Kasumi-1 (cell line): ENCODE measurements at regions not wholly inside any gene's neighbourhood (a gene's known extent, or its start where the extent isn't known, plus 50 kb on each side); places are given as distances from the start of the nearest gene placed in this dataset.
"Not testable (repeated sequence)": the region's sequence is repeated elsewhere in the genome, so short reads cannot be mapped to it uniquely, and the experiment has no call there.

Experiments
- DNase-seq, 2 experiments: peaks; one replicate each; lab custom pipeline; 2025; lab: John Stamatoyannopoulos, UW

DNA sequence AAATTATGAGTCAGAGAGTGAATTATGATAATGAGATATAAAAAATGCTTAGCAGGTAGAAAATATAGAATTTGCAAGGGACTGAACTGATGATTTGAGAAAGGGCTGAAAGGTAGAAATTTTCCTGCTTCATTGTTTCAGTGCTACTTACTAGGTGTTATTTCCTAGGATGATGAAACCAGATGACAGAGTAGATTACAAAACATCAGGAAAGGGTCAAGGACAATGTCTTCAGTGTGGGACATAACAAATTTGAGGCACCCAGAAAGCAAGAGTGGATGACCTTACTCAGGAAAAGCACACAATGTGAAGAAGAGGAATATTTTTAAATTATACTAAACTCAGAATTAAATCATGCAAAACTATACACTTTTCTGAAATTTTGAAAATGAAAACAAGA lies 102.1 kb downstream of the SHCBP1 start:
- no peak for DNase-seq

DNA sequence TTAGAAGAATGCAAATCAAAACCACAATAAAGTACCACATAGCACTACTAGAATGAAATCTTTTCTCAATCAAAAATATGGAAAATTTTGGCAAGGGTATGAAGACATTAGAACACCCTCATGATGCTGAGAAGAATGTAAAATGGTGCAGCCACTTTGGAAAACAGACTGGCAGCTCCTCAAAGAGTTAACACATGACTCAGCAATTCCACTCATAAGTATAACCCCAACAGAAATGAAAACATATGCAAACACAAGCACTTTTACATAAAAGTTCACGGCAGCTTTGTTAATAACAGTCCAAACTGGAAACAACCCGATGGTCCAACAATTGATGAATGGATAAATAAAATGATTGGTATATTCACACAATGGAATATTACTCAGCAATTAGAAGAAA lies 124.5 kb downstream of the SHCBP1 start:
- no peak for DNase-seq

DNA sequence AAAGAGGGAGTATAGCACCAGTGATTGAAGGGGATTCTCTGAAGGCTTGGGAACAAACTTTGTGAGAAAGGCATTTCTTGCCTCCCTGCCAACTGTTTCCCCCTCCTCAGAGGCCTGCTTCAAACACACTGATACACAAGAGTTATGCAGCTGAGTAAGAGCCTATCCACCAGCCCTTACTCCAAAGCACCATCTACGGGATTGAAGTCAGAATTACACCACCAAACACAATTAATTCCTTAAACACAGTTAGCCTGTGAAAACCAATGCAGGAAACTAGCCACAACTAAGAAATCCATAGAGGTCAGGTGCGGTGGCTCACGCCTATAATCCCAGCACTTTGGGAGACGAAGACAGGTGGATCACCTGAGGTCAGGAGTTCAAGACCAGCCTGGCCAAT lies 138.3 kb downstream of the SHCBP1 start:
- peak; percentile 4 to 40 for DNase-seq

DNA sequence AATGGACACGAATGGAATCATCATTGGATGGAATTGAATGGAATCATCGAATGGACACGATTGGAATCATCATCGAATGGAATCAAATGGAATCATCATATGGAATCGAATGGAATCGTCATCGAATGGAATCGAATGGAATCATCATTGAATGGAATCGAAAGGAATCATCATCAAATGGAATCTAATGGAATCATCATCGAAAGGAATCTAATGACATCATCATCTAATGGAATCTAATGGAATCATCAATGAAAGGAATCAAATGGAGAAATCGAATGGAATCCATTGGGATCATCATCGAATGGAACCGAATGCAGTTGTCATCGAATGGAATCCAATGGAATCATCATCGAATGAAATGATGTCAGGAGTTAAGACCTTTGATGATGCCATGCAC lies 154.9 kb downstream of the SHCBP1 start:
- no peak for DNase-seq

DNA sequence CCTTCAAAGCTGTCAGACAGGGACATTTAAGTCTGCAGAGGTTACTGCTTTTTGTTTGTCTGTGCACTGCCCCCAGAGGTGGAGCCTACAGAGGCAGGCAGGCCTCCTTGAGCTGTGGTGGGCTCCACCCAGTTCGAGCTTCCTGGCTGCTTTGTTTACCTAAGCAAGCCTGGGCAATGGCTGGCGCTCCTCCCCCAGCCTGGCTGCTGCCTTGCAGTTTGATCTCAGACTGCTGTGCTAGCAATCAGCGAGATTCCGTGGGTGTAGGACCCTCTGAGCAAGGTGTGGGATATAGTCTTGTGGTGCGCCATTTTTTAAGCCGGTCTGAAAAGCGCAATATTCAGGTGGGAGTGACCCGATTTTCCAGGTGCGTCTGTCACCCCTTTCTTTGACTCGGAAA lies 166.4 kb downstream of the SHCBP1 start:
- DNase-seq: not testable (repeated sequence)

DNA sequence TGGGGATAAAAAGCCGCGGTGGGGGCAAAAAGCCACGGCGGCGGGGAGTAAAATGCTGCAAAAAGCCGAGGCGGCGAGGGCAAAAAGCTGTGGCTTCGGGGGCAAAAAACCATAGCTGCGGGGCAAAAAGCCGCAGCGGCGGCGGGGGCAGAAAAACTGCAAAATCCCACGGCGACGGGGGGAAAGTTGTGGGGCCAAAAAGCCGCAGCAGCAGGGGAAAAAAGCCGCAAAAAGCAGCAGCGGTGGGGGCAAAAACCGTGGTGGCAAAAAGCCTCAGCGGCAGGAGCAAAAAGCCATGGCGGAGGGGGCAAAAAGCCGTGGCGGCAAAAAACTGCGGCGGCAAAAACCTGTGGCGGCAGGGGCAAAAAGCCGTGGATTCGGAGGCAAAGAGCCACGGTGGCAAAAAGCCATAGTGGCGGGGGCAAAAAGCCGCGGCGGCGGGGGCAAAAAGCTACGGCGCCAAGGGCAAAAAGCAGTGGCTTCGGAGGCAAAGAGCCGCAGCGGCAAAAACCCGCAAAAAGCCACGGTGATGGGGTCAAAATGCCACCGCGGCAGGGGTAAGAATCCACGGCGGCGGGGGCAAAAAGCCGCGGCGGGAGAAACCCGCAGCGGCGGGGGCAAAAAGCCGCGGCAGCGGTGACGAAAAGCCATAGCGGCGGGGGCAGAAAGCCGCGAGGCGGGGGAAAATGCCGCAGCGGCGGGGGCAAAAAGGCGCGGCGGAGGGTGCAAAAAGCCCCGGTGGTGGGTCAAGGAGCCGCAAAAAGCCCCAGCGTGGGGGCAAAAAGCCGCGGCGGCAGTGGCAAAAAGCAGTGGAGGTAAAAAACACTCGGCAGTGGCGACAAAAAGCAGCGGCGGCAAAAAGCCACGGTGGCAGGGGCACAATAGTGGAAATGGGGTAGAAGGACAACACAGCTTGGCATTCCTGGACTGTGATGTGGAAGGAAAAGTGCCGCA lies 192.8 kb downstream of the SHCBP1 start:
- DNase-seq: no peak

DNA sequence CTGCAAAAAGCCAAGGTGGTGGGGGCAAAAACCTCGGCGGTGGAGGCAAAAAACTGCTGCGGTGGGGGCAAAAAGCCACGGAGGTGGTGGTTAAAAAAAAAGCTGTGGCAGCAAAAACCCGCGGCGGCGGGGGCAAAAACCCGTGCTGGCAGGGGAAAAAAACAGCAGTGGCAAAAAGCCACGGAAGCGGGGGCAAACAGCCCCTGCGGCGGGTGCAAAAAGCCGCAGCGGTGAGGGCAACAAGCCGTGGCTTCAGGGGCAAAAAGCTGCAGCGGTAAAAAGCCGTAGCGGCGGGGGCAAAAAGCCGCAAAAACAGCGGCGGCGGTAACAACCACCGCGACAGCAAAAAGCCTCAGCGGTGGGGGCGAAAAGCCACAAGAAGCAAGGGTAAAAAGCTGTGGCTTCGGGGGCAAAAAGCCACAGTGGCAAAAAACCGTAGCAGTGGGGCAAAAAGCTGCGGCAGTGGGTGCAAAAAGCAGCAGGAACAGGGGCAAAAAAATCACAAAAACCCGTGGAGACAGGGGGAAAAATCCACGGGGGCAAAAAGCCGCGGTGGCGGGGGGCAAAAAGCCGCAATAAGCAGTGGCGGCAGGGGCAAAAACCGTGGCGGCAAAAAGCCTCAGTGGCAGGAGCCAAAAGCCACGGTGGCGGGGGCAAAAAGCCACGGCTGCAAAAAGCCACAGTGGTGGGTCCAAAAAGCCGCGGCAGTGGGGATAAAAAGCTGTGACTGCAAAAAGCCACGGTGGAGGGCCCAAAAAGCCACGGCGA lies 193.7 kb downstream of the SHCBP1 start:
- DNase-seq: no peak

DNA sequence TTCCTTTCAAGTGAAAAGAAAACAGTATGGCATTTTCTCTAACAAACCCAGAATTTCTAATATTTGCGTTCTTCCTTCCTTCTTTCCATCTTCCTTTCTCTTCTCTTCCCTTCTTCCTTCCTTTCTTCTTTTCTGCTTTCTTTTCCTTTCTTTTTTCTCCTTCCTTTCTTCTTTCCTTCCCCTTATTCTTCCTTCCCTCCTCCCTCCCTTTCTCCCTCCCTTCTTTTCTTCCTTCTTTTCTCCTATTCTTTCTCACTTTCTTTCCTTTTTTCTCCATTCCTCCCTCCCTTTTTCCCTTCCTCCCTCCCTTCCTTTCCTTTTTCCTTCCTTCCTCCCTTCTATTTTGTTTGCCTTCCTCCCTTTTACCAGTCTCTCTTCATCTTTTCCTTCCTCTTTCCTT lies 194.8 kb downstream of the SHCBP1 start:
- no peak for DNase-seq

DNA sequence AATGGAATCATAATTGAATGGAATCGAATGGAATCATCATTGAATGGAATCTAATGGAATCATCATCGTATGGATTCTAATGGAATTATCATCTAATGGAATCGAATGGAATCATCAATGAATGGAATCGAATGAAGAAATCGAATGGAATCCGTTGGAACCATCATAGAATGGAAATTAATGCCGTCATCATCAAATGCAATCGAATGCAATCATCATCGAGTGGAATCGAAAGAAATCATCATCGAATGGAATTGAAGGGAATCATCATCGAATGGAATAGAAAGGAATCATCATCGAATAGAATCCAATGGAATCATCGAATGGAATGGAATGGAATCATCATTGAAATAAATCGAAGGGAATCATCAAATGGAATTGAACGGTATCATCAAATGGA lies 217.2 kb downstream of the SHCBP1 start:
- no peak for DNase-seq

DNA sequence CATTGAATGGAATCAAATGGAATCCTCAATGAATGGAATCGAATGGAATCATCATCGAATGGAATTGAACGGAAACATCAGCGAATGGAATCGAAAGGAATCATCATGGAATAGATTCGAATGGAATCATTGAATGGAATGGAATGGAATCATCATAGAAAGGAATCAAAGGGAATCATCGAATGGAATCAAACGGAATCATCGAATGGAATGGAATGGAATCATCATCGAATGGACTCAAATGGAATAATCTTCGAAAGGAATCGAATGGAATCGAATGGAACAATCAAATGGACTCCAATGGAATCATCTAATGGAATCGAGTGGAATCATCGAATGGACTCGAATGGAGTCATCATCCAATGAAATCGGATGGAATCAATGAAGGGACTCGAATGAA lies 222.6 kb downstream of the SHCBP1 start:
- not testable (repeated sequence) for DNase-seq

DNA sequence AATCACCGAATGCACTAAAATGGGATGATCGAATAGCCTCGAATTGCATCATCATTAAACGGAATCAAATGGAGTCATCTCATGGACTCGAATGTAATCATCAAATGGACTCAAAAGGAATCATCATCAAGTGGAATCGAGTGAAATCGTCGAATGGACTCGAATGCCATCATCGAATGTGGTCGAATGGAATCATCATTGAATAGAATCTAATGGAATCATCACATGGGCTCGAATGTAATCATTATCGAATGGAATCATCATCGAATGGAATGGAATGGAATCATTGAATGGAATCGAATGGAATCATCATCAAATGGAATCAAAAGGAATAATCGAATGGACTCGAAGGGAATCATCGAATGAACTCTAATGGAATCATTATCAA lies 224.3 kb downstream of the SHCBP1 start:
- DNase-seq: not testable (repeated sequence)

DNA sequence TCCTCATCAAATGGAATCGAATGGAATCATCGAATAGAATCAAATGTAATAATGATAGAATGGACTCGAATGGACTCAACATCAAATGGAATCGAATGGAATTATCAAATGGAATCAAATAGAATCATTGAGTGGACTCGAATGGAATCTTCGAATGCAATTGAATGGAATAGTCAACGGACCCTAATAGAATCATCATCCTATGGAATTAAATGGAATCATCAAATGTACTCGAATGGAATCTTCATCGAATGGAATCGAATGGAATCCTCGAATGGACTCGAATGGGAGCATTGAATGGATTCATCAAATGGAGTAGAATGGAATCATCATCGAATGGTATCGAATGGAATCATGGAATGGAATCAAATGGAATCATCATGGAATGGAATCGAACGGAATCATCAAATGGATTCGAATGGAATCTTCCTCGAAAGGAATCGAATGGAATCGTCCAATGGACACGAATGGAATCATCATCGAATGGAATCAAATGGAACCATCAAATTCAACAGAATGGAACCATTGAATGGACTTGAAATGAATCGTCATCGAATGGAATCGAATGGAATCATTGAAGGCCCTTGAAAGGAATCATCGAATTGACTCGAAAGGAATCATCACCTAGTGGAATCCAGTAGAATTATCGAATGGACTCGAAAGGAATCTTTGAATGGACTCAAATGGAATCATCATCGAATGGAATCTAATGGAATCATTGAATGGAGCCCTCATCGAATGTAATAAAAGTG lies 224.9 kb downstream of the SHCBP1 start:
- DNase-seq: not testable (repeated sequence)

DNA sequence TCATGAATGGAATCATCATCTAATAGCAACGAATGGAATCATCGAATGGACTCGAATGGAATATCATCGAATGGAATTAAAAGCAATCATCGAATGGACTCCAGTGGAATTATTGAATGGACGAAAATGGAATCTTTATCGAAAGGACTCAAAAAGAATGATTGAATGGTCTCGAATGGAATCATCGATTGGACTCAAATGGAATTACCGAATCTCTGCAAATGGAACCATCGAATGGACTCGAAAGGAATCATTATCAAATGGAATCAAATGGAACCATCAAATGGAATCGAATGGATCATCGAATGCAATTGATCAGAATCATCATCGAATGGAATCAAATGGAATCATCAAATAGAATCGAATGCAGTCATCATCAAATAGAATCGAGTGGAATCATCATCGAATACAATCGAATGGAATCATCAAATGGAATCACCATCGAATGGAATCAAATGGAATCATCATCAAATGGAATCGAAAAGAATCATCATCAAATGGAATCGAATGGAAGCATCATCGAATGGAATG lies 225.7 kb downstream of the SHCBP1 start:
- not testable (repeated sequence) for DNase-seq

DNA sequence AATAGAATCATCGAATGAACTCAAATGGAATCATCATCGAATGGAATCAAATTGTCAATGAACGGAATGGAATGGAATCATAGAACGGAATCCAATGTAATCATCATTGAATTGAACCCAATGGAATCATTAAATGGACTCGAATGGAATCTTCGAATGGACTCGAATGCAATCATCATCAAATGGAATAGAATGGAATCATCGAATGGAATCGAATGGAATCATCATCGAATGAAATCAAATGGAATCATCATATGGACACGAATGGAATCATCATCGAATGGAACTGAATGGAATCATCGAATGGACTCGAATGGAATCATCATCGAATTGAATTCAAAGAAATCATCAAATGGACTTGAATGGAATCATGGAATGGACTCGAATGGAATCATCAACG lies 226.2 kb downstream of the SHCBP1 start:
- not testable (repeated sequence) for DNase-seq

DNA sequence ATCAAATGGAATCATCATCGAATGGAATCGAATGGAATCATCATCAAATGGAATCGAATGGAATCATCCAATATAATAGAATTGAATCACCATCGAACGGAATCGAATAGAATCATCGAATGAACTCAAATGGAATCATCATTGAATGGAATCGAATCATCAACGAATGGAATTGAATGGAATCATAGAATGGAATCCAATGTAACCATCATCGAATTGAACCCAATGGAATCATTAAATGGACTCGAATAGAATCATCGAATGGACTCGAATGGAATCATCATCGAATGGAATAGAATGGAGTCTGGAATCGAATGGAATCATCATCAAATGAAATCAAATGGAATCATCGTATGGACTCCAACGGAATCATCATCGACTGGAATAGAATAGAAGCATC lies 227.0 kb downstream of the SHCBP1 start:
- DNase-seq: not testable (repeated sequence)

DNA sequence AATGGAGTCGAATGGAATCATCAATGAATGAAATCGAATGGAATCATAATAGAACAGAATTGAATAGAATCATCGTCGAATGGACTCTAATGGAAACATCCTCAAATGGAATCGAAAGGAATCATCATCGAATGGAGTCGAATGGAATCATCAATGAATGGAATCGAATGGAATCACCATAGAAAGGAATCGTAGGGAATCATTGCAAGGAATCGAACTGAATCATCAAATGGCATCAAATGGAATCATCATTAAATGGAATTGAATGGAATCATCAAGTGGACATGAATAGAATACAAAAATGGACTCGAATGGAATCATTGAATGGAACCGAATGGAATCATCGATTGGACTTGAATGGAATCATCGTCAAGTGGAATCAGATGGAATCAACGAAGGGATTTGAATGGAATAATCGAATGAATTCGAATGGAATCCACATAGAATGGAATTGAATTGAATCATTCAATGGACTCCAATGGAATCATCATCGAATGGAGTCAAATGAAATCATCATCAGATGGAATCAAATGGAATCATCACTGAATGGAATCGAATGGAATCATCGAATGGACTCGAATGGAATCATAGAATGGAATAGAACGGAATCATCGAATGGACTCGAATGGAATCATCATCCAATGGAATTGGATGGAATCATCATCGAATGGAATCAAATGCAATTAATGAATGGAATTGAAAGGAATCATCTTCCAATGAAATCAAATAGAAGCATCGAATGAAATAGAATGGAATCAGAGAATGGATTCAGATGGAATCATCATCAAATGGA lies 228.1 kb downstream of the SHCBP1 start:
- DNase-seq: not testable (repeated sequence)

DNA sequence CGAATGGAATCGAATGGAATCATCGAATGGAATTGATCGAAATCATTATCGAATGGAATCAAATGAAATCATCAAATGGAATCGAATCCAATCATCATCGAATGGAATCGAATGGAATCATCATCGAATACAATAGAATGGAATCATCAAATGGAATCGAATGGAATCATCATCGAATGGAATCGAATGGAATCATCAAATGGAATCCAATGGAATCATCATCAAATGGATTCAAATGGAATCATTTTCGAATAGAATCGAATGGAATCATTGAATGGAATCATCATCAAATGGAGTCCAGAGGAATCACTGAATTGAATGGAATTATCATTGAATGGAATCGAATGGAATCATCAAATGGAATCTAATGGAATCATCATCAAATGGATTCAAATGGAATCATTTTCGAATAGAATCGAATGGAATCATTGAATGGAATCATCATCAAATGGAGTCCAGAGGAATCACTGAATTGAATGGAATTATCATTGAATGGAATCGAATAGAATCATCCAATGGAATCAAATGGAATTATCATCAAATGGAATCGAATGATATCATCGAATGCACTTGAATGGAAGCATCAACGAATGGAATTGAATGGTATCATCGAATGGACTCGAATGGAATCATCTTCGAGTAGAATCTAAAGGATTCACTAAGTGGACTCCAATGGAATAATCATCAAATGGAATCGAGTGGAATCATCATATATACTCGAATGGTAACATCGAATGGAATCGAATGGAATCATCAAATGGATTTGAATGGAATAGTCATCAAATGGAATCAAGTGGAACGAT lies 230.3 kb downstream of the SHCBP1 start:
- DNase-seq: not testable (repeated sequence)

DNA sequence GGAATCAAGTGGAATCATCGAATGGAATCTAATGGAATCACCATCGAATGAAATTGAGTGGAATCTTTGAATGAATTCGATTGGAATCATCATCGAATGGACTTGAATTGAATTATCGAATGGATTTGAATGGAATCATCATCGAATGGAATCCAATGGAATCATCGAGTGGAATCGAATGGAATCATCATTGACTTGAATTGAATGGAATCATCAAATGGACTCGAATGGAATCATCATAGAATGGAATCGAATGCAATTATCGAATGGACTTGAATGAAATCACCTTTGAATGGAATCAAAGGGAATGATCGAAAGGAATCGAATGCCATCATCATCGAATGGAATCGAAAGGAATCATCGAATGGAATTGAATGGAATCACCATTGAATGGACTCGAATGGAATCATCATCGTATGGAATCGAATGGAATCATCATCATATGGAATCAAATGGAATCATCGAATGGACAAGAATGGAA lies 231.6 kb downstream of the SHCBP1 start:
- not testable (repeated sequence) for DNase-seq

DNA sequence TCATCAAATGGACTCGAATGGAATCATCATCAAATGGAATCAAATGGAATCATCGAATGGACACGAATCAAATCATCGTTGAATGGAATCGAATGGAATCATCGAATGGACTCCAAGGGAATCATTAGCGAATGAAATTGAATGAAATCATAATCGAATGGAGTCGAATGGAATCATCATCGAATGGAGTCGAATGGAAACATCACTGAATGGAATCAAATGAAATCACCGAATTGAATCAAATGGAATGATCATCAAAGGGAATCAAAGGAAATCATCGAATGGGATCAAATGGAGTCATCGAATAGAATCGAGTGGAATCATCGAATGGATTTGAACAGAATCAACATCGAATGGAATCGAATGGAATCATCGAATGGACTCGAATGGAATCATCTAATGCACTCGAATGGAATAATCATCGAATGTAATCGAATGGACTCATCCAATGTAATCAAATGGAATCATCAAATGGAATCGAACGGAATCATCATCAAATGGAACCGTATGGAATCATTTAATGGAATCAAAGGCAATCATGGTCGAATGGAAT lies 232.2 kb downstream of the SHCBP1 start:
- not testable (repeated sequence) for DNase-seq

DNA sequence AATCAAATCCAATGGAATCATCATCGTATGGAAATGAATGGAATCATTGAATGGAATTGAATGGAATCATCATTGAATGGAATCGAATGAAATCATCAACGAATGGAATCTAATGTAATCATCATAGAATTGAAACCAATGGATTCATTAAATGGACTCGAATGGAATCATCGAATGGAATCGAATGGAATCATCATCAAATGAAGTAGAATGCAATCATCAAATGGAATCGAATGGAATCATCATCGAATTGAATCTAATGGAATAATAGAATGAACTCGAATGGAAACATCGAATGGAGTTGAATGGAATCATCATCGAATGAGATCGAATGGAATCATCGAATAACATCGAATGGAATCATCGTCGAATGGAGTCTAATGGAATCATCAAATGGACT lies 232.8 kb downstream of the SHCBP1 start:
- DNase-seq: not testable (repeated sequence)
